Naive B cell (primary cell): ENCODE measurements at regions not wholly inside any gene's neighbourhood (a gene's known extent, or its start where the extent isn't known, plus 50 kb on each side); places are given as distances from the start of the nearest gene placed in this dataset.

Experiments used
- ATAC-seq, 2 donors: fragments of 150-1000 bp; cut with Tn5 transposase; 2 replicates each; pipeline ENCODE4 v1.10.0; 2021; ENCODE audit warnings: low read depth in 2 of 2, mild to moderate bottlenecking in 2 of 2, moderate library complexity in 2 of 2
- DNase-seq: peaks from one replicate; pipeline ENCODE4 v3.0.0; 2022
- H3K27ac Mint-ChIP-seq, 6 donors: one replicate each; pipeline ENCODE4 v1.8.0; 2020 to 2022; ENCODE audit warnings: mild to moderate bottlenecking in 6 of 6, mixed read lengths in 6 of 6, moderate library complexity in 5 of 6, inconsistent platforms in 2 of 6
- H3K27me3 Mint-ChIP-seq, 3 donors: one replicate each; pipeline ENCODE4 v1.8.0; 2021 to 2022; ENCODE audit warnings: mixed read lengths in 3 of 3, mild to moderate bottlenecking in 1 of 3
- H3K36me3 Mint-ChIP-seq, 2 donors: one replicate each; pipeline ENCODE4 v1.8.0; 2020 to 2022; ENCODE audit warnings: mixed read lengths in 2 of 2, inconsistent platforms in 1 of 2, mild to moderate bottlenecking in 1 of 2
- H3K4me1 Mint-ChIP-seq, 3 donors: one replicate each; pipeline ENCODE4 v1.8.0; 2020 to 2022; ENCODE audit warnings: mixed read lengths in 3 of 3, inconsistent platforms in 1 of 3, mild to moderate bottlenecking in 1 of 3, moderate library complexity in 1 of 3
- H3K4me3 Mint-ChIP-seq, 8 donors: one replicate each; pipeline ENCODE4 v1.8.0; 2020 to 2022; ENCODE audit warnings: mild to moderate bottlenecking in 8 of 8, mixed read lengths in 8 of 8, moderate library complexity in 8 of 8, inconsistent platforms in 2 of 8
- H3K9me3 Mint-ChIP-seq, 7 donors: one replicate each; pipeline ENCODE4 v1.8.0; 2020 to 2022; ENCODE audit warnings: mixed read lengths in 7 of 7, mild to moderate bottlenecking in 5 of 7, inconsistent platforms in 2 of 7, moderate library complexity in 1 of 7

- DNase-seq (no peak), ATAC-seq (no peak)
- Mint-ChIP-seq H3K27ac (peak overlapping the region in 1 of 6 donors; percentile 84), H3K4me1 (no peaks in the 10 kb centered on the region), H3K9me3 (no peaks in the 10 kb centered on the region), H3K4me3 (peak overlapping the region in 1 of 8 donors; percentile 69), H3K27me3 (peaks cover 5 to 21% (median 8%) of the 10 kb centered on the region in 3 donors), H3K36me3 (peaks cover 0 to 4% of the 10 kb centered on the region in 2 donors)
These were observed 251.6 kb upstream of the NCKAP5 start for GRCh38 chr2:133819906-133820305.

DNA sequence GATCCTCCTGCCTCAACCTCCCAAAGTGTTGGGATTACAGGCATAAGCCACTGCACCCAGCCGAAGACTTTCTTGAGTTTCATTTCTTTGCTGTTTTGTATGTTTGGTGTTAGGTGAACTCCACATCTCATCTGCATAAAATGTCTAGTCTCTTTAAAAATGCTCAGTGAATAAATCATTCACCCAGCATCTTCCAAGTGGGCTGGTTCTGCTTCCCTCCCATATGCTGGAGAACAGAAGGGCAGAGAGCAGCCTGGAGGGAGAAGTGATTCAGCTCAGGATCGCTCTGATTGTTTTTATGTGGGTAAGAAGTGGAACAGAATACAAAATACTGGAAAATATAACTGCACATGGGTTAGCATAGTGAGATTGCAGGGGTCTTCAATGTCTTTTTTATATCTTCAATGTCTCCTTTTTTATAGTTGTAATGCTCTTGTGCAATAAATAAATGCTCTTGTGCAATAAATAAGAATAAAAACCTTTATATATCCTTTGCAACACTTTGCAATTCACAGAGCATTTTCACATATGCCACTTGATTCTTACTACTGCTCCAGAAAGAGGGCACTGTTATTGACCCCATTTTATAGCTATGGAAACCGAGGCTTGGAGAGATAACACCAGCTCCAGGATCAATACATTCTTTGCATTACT lies 253.0 kb upstream of the NCKAP5 start:
- DNase-seq (no peak), ATAC-seq (no peak)
- Mint-ChIP-seq H3K27me3 (peaks cover 8 to 21% (median 8%) of the 10 kb centered on the region in 3 donors), H3K27ac (no peak overlapping the region), H3K4me1 (no peaks in the 10 kb centered on the region), H3K36me3 (peaks cover 0 to 10% of the 10 kb centered on the region in 2 donors), H3K9me3 (peaks cover 0 to 9% (median 0%) of the 10 kb centered on the region in 7 donors), H3K4me3 (no peak overlapping the region)

DNA sequence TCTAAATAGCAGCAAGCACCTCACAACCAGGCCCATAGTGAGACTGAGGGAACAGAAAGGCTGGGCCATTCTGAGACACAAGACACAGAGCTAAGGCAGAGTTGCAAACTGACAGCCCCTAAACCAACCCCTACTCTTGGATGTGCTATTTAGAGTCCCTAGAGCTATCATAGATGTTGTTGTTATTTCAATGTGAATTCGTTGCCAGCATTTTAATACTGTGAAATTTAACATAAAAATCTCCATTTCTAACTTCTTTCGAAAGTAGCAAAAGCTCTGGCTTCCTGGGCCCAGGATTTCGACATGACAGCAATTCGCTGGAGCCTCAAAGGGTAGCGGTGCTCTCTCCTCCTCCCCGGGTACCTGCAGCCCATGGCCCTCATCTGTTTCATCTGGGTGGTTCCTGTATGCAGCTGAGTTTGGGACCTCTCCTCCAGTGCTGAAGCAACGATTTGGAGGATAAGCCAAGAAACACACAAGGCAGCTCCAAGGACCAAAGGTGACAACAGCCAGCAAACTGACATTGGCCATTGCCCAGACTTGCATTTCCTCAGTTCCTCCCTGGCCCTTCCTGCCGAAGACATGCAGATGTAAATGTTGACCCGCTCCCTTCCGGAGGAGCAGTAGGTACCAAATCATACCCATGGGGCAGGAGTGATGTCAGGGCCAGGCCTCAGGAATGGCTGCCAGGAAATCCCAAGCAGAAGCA lies 254.4 kb upstream of the NCKAP5 start:
- H3K36me3 Mint-ChIP-seq: peaks cover 0 to 10% of the 10 kb centered on the region in 2 donors

DNA sequence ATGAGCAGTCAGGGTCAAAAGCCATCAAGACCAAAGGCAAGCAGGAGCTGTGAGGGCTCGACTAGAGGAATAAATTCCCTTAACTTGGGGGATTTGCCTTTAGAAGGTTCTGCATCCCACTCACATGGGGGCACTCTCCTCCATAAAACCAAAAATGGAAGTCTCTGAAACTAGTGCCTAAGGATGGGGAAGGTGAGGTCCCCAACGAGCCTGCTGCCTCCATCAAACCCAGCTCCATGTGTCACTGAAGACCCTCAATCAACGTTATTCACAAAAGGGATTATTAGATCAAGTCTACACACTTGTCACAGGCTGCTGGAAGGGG lies 254.9 kb upstream of the NCKAP5 start:
- Mint-ChIP-seq H3K4me1 (no peaks in the 10 kb centered on the region), H3K36me3 (peaks cover 0 to 10% of the 10 kb centered on the region in 2 donors), H3K27me3 (peaks cover 14 to 29% (median 14%) of the 10 kb centered on the region in 3 donors), H3K27ac (no peak overlapping the region), H3K9me3 (peaks cover 0 to 9% (median 0%) of the 10 kb centered on the region in 7 donors), H3K4me3 (no peak overlapping the region)
- ATAC-seq: no peak
- DNase-seq: no peak

More for the DNA sequence above, 254.4 kb upstream of the NCKAP5 start:
- no peak overlapping the region for H3K4me3 Mint-ChIP-seq
- peaks cover 0 to 9% (median 0%) of the 10 kb centered on the region in 7 donors for H3K9me3 Mint-ChIP-seq
- no peak for DNase-seq
- ATAC-seq: no peak
- H3K27me3 Mint-ChIP-seq: peaks cover 9 to 25% (median 11%) of the 10 kb centered on the region in 3 donors
- H3K4me1 Mint-ChIP-seq: no peaks in the 10 kb centered on the region
- H3K27ac Mint-ChIP-seq: no peak overlapping the region

- peaks cover 12 to 32% (median 16%) of the 10 kb centered on the region in 3 donors for H3K27me3 Mint-ChIP-seq
- no peaks in the 10 kb centered on the region for H3K4me1 Mint-ChIP-seq
- H3K4me3 Mint-ChIP-seq: no peak overlapping the region
- H3K9me3 Mint-ChIP-seq: peaks cover 0 to 9% (median 0%) of the 10 kb centered on the region in 7 donors
- no peak for DNase-seq
- H3K27ac Mint-ChIP-seq: no peak overlapping the region
- no peak for ATAC-seq
- peaks cover 0 to 10% of the 10 kb centered on the region in 2 donors for H3K36me3 Mint-ChIP-seq
These were observed 256.6 kb upstream of the NCKAP5 start for GRCh38 chr2:133824869-133825268.

- H3K27ac Mint-ChIP-seq: no peak overlapping the region
- H3K36me3 Mint-ChIP-seq: peaks cover 0 to 10% of the 10 kb centered on the region in 2 donors
- peaks cover 0 to 9% (median 0%) of the 10 kb centered on the region in 7 donors for H3K9me3 Mint-ChIP-seq
- ATAC-seq (no peak), DNase-seq (no peak)
- no peak overlapping the region for H3K4me3 Mint-ChIP-seq
- H3K4me1 Mint-ChIP-seq: no peaks in the 10 kb centered on the region
- H3K27me3 Mint-ChIP-seq: peaks cover 11 to 32% (median 16%) of the 10 kb centered on the region in 3 donors
These were observed 257.5 kb upstream of the NCKAP5 start for GRCh38 chr2:133825778-133826177.

DNA sequence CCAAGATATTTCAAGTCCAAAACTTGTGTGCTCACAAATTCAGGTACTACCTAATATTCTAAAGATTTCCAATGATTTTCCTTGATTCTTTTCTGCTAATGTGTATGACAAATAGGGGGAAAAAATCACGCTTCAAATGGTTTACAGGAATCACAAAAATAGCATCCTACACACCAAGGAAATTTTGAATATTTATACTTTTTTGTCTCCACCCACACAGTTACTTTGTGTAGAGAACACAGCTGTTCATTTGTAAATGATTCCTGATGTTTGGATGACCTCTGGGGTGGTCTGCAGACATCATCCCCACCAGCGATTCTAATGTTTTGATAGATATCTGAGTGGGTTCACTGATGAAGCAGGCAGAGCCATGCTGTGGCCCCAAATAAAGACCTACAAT lies 260.6 kb upstream of the NCKAP5 start:
- Mint-ChIP-seq H3K27me3 (peaks cover 11 to 21% (median 20%) of the 10 kb centered on the region in 3 donors), H3K4me3 (no peak overlapping the region), H3K27ac (no peak overlapping the region), H3K36me3 (peaks cover 0 to 6% of the 10 kb centered on the region in 2 donors), H3K9me3 (peaks cover 0 to 9% (median 0%) of the 10 kb centered on the region in 7 donors), H3K4me1 (no peaks in the 10 kb centered on the region)
- DNase-seq (no peak), ATAC-seq (no peak)

DNA sequence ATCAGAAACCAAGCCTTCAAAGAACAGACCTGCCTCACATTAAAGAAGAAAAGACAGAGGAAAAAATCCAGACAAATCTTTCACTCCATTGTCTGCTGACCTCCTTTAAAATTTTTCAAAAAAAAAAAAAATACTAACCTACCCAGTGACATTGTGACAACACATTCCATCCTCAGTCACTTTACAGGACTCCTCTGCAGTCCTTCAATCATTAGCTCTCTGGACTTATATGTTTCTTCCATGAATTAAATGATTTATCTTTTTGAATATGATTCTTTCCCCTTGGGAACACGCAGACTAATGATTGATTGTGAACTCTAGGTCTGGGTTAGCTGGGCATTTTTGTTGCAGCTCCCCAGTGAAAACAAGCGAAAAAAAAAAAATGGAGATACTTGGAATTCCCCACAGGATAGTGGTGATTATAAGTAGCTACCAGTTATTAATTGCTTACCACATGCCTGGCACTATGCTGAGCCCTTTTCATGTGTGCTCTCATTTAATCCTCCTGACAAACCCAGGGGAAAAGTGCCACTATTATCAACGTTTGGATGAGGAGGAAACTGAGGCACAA lies 261.3 kb upstream of the NCKAP5 start:
- H3K36me3 Mint-ChIP-seq: peaks cover 0 to 6% of the 10 kb centered on the region in 2 donors
- DNase-seq (no peak), ATAC-seq (no peak)
- H3K9me3 Mint-ChIP-seq: peaks cover 0 to 9% (median 0%) of the 10 kb centered on the region in 7 donors
- no peaks in the 10 kb centered on the region for H3K4me1 Mint-ChIP-seq
- H3K27me3 Mint-ChIP-seq: peaks cover 11 to 21% (median 20%) of the 10 kb centered on the region in 3 donors
- no peak overlapping the region for H3K4me3 Mint-ChIP-seq
- no peak overlapping the region for H3K27ac Mint-ChIP-seq

- Mint-ChIP-seq H3K36me3 (no peaks in the 10 kb centered on the region), H3K27ac (no peak overlapping the region), H3K4me1 (peaks cover 0 to 12% (median 7%) of the 10 kb centered on the region in 3 donors), H3K4me3 (no peak overlapping the region), H3K9me3 (no peaks in the 10 kb centered on the region), H3K27me3 (peaks cover 0 to 10% (median 5%) of the 10 kb centered on the region in 3 donors)
- DNase-seq: no peak
- ATAC-seq: no peak
These were observed 265.5 kb upstream of the NCKAP5 start for GRCh38 chr2:133833746-133834145.

- no peak overlapping the region for H3K4me3 Mint-ChIP-seq
- peaks cover 0 to 10% (median 5%) of the 10 kb centered on the region in 3 donors for H3K27me3 Mint-ChIP-seq
- H3K27ac Mint-ChIP-seq: peak overlapping the region in 1 of 6 donors; percentile 15
- no peaks in the 10 kb centered on the region for H3K9me3 Mint-ChIP-seq
- DNase-seq (no peak), ATAC-seq (no peak)
- H3K4me1 Mint-ChIP-seq: peaks cover 0 to 12% (median 7%) of the 10 kb centered on the region in 3 donors
- no peaks in the 10 kb centered on the region for H3K36me3 Mint-ChIP-seq
These were observed 267.8 kb upstream of the NCKAP5 start for GRCh38 chr2:133835821-133836619.

DNA sequence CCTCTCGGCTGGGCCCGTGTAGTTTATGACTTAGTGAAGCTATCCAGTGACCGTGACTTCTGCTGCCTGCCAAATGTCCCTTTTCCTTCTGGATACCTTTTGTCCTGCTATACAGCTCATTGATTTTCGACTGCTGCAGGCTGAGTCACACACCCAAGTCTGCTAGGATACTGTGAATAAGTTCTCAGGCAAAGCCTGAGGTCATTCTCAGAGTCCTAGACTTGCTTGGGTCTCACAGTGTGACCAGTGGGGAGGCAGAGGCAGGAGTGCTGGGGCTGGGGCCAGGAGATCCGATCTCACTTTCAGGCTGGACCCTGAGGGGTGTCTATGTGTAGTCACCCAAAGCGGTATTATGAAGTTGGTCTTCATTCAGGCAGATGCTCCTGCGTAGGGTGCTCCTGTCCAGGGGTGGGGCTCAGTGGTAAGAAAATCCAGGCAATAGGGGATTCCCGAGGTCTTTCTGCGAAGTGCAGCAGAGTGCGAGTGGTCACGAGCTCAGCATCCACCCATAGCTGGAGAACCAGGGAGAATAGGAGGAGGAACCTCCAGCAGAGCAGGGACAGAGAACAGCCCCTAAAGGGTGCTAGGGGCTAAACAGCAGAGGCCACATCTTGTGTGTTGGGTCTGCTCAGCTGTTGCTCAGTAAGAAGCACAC lies 268.6 kb upstream of the NCKAP5 start:
- H3K4me1 Mint-ChIP-seq: peaks cover 0 to 12% (median 7%) of the 10 kb centered on the region in 3 donors
- DNase-seq: no peak
- H3K27ac Mint-ChIP-seq: no peak overlapping the region
- H3K9me3 Mint-ChIP-seq: no peaks in the 10 kb centered on the region
- H3K36me3 Mint-ChIP-seq: no peaks in the 10 kb centered on the region
- no peak overlapping the region for H3K4me3 Mint-ChIP-seq
- no peak for ATAC-seq
- peaks cover 0 to 7% (median 1%) of the 10 kb centered on the region in 3 donors for H3K27me3 Mint-ChIP-seq

- Mint-ChIP-seq H3K9me3 (no peaks in the 10 kb centered on the region), H3K36me3 (no peaks in the 10 kb centered on the region), H3K4me3 (no peak overlapping the region), H3K4me1 (peaks cover 0 to 12% (median 7%) of the 10 kb centered on the region in 3 donors), H3K27me3 (peaks cover 0 to 6% (median 0%) of the 10 kb centered on the region in 3 donors), H3K27ac (no peak overlapping the region)
- no peak for DNase-seq
- no peak for ATAC-seq
These were observed 269.3 kb upstream of the NCKAP5 start for GRCh38 chr2:133837441-133838094.
